BE2C (cell line): ENCODE measurements at regions not wholly inside any gene's neighbourhood (a gene's known extent, or its start where the extent isn't known, plus 50 kb on each side); places are given as distances from the start of the nearest gene placed in this dataset.
A peak's percentile ranks its signal among the peaks of the same experiment; 100 is the strongest.

Experiments
- DNase-seq: peaks from one replicate; pipeline ENCODE4 v3.0.0-alpha.2; 2020
- H3K27me3 ChIP-seq: fragments of 250-450 bp; sonication (Bioruptor Pico); 2 replicates; pipeline ENCODE4 v1.5.1; 2020; ENCODE audit warnings: mild to moderate bottlenecking
- H3K36me3 ChIP-seq: fragments of 250-450 bp; sonication (Bioruptor Pico); 2 replicates; pipeline ENCODE4 v1.5.1; 2020; ENCODE audit warnings: mild to moderate bottlenecking
- H3K4me1 ChIP-seq: fragments of 250-450 bp; sonication (Bioruptor Pico); 2 replicates; pipeline ENCODE4 v1.5.1; 2020
- H3K4me3 ChIP-seq: 2 replicates; pipeline ENCODE4 v1.5.1; 2011; ENCODE audit warnings: low read depth, low read length
- H3K9me3 ChIP-seq: fragments of 250-450 bp; sonication (Bioruptor Pico); 2 replicates; pipeline ENCODE4 v1.5.1; 2020
- CTCF ChIP-seq: IDR thresholded peaks from 2 replicates; pipeline ENCODE4 v1.5.1; 2012; ENCODE audit warnings: mild to moderate bottlenecking, low read depth, low read length

GRCh38 chr1:5525597-5526384 is 466.4 kb downstream of the NPHP4 start:
- no peaks in the 10 kb centered on the region for H3K36me3 ChIP-seq
- no peak for TF ChIP-seq CTCF
- no peak overlapping the region for H3K4me3 ChIP-seq
- no peaks in the 10 kb centered on the region for H3K27me3 ChIP-seq
- H3K9me3 ChIP-seq = no peaks in the 10 kb centered on the region
- DNase-seq = no peak
- no peaks in the 10 kb centered on the region for H3K4me1 ChIP-seq

GRCh38 chr1:5522531-5523145 is 469.6 kb downstream of the NPHP4 start:
- no peaks in the 10 kb centered on the region for H3K27me3 ChIP-seq
- DNase-seq = peak; percentile 19
- H3K36me3 ChIP-seq = no peaks in the 10 kb centered on the region
- no peak for TF ChIP-seq CTCF
- H3K4me3 ChIP-seq = no peak overlapping the region
- H3K4me1 ChIP-seq = no peaks in the 10 kb centered on the region
- no peaks in the 10 kb centered on the region for H3K9me3 ChIP-seq

- Histone ChIP-seq H3K9me3 (no peaks in the 10 kb centered on the region), H3K36me3 (no peaks in the 10 kb centered on the region), H3K27me3 (no peaks in the 10 kb centered on the region), H3K4me3 (no peak overlapping the region), H3K4me1 (no peaks in the 10 kb centered on the region)
- no peak for DNase-seq
- no peak for TF ChIP-seq CTCF
Observed at GRCh38 chr1:5519366-5520135, 472.7 kb downstream of the NPHP4 start.

GRCh38 chr1:5516756-5517155 is 475.5 kb downstream of the NPHP4 start:
- TF ChIP-seq CTCF = no peak
- Histone ChIP-seq H3K4me1 (no peaks in the 10 kb centered on the region), H3K9me3 (no peaks in the 10 kb centered on the region), H3K4me3 (no peak overlapping the region), H3K27me3 (no peaks in the 10 kb centered on the region), H3K36me3 (no peaks in the 10 kb centered on the region)
- DNase-seq = no peak

GRCh38 chr1:5515501-5515900 is 476.7 kb downstream of the NPHP4 start:
- DNase-seq = no peak
- Histone ChIP-seq H3K27me3 (no peaks in the 10 kb centered on the region), H3K4me3 (no peak overlapping the region), H3K36me3 (no peaks in the 10 kb centered on the region), H3K9me3 (no peaks in the 10 kb centered on the region), H3K4me1 (no peaks in the 10 kb centered on the region)
- TF ChIP-seq CTCF = no peak
